ENCODE measurements at regions not wholly inside any gene's neighbourhood (a gene's known extent, or its start where the extent isn't known, plus 50 kb on each side); places are given as distances from the start of the nearest gene placed in this dataset.
"Not testable (repeated sequence)": the region's sequence is repeated elsewhere in the genome, so short reads cannot be mapped to it uniquely, and the experiment has no call there.

DNA sequence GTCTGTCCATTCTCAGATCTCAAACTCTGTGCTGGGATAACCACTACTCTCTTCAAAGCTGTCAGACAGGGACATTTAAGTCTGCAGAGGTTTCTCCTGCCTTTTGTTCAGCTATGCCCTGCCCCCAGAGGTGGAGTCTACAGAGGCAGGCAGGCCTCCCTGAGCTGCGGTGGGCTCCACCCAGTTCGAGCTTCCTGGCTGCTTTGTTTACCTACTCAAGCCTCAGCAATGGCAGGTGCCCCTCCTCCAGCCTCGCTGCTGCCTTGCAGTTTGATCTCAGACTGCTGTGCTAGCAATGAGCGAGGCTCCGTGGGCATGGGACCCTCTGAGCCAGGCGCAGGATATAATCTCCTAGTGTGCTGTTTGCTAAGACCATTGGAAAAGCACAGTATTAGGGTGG, 53.1 kb upstream of the HUNK start:
- H3K27ac Mint-ChIP-seq, H3K36me3 Mint-ChIP-seq, H3K4me3 Mint-ChIP-seq, H3K9me3 Mint-ChIP-seq, H3K4me1 Mint-ChIP-seq: not testable (repeated sequence)
- H3K27me3 Mint-ChIP-seq: peaks cover 12% of the 10 kb centered on the region

- not testable (repeated sequence) for H3K4me1 Mint-ChIP-seq, H3K9me3 Mint-ChIP-seq, H3K27ac Mint-ChIP-seq, H3K4me3 Mint-ChIP-seq, H3K27me3 Mint-ChIP-seq, H3K36me3 Mint-ChIP-seq
Measured at GRCh38 chr21:31814356-31814755, 58.5 kb upstream of the HUNK start.

DNA sequence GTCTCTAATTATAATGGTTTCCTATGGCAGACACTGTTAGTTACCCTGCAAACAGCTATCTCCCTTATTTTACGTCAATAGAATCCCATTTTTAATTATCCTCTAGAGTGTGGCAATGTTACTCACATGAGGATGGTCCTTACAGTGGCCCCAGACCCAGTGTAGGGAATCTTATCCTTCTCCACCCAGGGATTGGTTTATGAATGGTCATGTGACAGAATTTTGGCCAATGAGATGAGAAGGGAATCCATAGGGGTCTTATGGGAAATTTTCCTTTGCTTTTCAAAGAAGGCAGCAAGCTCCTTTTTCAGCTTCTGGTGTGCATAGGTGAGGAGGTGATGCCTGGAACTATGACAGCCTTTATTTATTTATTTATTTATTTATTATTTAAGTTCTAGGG, 59.0 kb upstream of the HUNK start:
- Mint-ChIP-seq H3K36me3 (no peaks in the 10 kb centered on the region), H3K27ac (no peak overlapping the region), H3K4me1 (no peaks in the 10 kb centered on the region), H3K27me3 (peaks cover 4% of the 10 kb centered on the region), H3K4me3 (no peak overlapping the region), H3K9me3 (no peaks in the 10 kb centered on the region)

GRCh38 chr21:31804008-31804394, 68.8 kb upstream of the HUNK start:
- Mint-ChIP-seq H3K9me3 (no peaks in the 10 kb centered on the region), H3K27ac (no peak overlapping the region), H3K27me3 (peaks cover 3% of the 10 kb centered on the region), H3K36me3 (no peaks in the 10 kb centered on the region), H3K4me1 (no peaks in the 10 kb centered on the region), H3K4me3 (no peak overlapping the region)

GRCh38 chr21:31803039-31804007, 69.5 kb upstream of the HUNK start:
- Mint-ChIP-seq H3K4me3 (no peak overlapping the region), H3K9me3 (no peaks in the 10 kb centered on the region), H3K4me1 (no peaks in the 10 kb centered on the region), H3K27me3 (peaks cover 3% of the 10 kb centered on the region), H3K36me3 (no peaks in the 10 kb centered on the region), H3K27ac (no peak overlapping the region)

- Mint-ChIP-seq H3K4me3 (no peak overlapping the region), H3K27ac (no peak overlapping the region), H3K36me3 (no peaks in the 10 kb centered on the region), H3K4me1 (no peaks in the 10 kb centered on the region), H3K9me3 (no peaks in the 10 kb centered on the region), H3K27me3 (peaks cover 3% of the 10 kb centered on the region)
Measured at GRCh38 chr21:31802331-31802730, 70.4 kb upstream of the SCAF4 start.

DNA sequence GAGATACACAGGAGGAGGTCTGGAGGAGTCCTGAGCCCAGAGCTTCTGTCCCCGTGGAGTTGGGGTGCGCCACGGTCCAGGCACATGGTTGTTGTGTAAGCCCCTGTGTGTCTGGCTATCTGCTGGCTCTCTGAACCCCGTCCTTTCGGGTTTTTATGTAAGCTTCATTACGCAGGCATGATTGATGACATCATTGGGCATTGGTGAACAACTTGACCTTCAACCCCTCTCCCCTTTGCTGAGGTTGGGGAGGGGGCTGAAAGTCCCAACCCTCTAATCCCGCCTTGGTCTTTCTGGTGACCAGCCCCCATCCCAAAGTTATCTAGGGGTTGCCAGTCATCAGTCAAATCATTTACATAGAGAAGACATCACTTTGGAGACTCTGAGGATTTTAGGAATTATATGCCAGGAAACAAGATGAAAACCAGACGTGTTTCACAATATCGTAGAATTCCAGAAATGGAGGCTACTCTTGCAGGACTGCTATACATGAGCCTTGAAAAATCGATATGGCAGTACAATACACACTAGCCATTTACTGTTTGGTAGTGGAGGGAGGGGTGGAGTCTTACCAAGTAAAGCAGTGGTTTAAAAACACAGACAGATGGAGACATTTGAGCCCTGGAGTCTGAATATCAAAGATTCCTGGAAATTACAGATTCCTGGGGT, 69.8 kb upstream of the SCAF4 start:
- H3K4me1 Mint-ChIP-seq: no peaks in the 10 kb centered on the region
- H3K9me3 Mint-ChIP-seq: no peaks in the 10 kb centered on the region
- H3K27me3 Mint-ChIP-seq: peaks cover 3% of the 10 kb centered on the region
- no peak overlapping the region for H3K27ac Mint-ChIP-seq
- no peak overlapping the region for H3K4me3 Mint-ChIP-seq
- H3K36me3 Mint-ChIP-seq: no peaks in the 10 kb centered on the region

DNA sequence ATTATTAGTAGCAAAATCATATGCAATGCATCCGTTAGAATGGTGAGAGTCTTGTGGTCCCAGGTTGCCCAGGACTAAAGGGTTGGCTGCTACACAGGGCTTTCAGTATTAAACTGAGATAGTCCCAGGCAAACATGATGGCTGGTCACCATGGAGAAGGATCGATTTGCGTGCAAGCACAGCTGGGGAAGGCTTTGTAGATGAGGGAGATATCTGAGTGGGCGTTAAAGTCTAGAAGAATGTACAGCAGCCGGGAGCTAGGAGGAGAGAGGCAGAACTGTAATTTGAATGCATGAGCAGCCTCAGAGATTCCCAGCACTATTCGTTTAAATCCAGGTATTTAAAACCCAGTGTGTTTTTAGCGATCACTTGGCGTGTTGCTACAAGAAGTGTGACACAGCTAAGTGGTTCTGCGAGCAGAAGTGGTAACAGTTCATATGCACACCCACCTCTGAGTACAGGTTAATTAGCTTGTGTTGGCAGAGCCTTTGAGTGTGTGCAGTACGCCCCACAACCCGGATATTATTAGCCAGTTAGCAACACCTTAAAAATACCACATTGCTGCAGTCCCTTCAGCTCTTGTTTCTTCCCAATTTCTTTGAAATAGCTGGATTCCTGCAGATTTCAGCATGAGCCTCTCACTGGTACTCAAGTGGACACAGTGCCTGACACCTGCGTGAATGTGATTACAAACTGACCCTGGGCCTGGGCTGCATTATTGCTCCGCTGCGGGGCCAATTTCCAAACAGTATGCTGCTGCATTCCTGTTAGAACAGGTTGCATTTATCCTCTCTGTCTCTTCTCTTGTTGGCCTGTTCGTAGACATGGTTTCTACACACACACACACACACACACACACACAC, 67.2 kb upstream of the SCAF4 start:
- Mint-ChIP-seq H3K9me3 (no peaks in the 10 kb centered on the region), H3K27me3 (peaks cover 3% of the 10 kb centered on the region), H3K4me1 (no peaks in the 10 kb centered on the region), H3K36me3 (no peaks in the 10 kb centered on the region), H3K4me3 (no peak overlapping the region), H3K27ac (no peak overlapping the region)

DNA sequence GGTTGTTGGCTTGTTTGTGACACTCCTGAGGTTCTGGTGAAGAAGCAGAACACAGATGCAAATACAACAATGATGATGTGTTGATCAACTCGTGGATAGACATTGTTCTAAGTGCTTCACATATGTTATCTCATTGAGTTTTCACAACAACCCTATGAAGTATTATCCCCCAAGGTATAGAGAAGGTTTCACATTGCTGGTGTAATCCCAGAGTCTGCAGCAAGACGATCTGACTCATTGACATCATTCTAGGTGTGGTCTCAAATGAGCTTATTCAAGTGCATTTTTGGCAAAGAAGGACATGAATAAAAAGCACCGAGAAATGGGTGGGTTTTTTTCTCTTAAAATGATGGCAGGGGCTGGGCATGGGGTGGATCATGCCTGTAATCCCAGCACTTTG, 64.1 kb upstream of the SCAF4 start:
- H3K27me3 Mint-ChIP-seq: peaks cover 3% of the 10 kb centered on the region
- no peaks in the 10 kb centered on the region for H3K4me1 Mint-ChIP-seq
- H3K9me3 Mint-ChIP-seq: no peaks in the 10 kb centered on the region
- H3K36me3 Mint-ChIP-seq: no peaks in the 10 kb centered on the region
- H3K27ac Mint-ChIP-seq: no peak overlapping the region
- no peak overlapping the region for H3K4me3 Mint-ChIP-seq

- not testable (repeated sequence) for H3K27me3 Mint-ChIP-seq, H3K4me1 Mint-ChIP-seq, H3K36me3 Mint-ChIP-seq, H3K4me3 Mint-ChIP-seq, H3K9me3 Mint-ChIP-seq
- peak overlapping the region; percentile 43 for H3K27ac Mint-ChIP-seq
Measured at GRCh38 chr21:31790420-31790819, 58.5 kb upstream of the SCAF4 start.

DNA sequence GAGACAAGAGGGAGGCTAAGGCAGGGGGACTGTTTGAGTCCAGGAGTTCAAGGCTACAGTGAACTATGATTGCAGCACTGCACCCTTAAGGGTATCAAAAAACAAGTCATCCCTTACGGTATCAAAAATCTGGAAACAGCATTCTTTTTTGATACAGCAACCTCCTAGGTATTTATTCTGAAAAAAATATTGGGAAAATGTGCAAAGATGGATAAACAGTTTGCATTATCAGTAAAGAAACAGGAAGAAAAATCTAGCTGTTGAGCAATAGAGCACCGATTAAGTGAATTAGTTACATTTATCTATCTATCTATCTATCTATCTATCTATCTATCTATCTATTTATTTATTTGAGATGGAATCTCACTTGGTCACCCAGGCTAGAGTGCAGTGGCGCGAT, 56.7 kb upstream of the SCAF4 start:
- no peak overlapping the region for H3K4me3 Mint-ChIP-seq
- no peaks in the 10 kb centered on the region for H3K27me3 Mint-ChIP-seq
- no peaks in the 10 kb centered on the region for H3K9me3 Mint-ChIP-seq
- peaks cover 4% of the 10 kb centered on the region for H3K4me1 Mint-ChIP-seq
- H3K36me3 Mint-ChIP-seq: no peaks in the 10 kb centered on the region
- no peak overlapping the region for H3K27ac Mint-ChIP-seq

GRCh38 chr21:31787691-31788090, 55.8 kb upstream of the SCAF4 start:
- not testable (repeated sequence) for H3K4me3 Mint-ChIP-seq, H3K27me3 Mint-ChIP-seq, H3K4me1 Mint-ChIP-seq, H3K36me3 Mint-ChIP-seq, H3K27ac Mint-ChIP-seq, H3K9me3 Mint-ChIP-seq

DNA sequence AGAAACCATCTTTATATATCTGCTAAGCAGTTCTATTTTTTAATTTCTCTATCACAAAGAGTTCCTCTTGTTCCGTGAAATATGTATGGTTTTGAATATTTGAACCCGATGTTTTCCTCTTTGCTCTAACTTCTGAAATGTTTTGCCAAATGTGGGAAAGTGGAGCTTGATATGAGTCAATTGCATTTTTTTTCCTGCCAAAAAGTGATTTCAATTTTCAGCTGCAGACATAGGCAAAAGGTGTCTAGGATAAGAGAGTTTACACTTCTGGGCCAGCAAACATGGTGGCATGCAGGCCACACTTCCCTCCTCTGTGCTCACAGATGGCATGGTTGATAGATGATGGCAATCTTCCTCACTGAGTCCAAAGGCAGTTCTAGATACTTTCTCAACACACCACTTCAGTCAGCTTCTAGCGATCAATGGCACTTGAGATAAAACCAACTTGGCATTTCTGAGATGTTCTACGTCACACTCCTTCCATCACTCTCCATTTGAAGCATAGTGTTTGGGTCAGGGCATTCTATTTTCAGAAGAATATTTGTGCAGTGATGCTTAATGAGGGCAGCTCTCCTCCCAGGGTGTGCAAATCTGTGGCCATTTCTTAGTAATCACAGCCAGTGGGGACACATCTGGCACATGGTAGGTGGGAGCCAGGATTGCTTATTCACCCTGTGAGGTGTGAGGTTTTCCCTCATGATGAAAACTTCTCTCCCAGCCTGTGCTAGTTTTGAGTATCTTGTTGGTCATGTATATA, 54.4 kb upstream of the SCAF4 start:
- Mint-ChIP-seq H3K4me3 (no peak overlapping the region), H3K9me3 (no peaks in the 10 kb centered on the region), H3K36me3 (no peaks in the 10 kb centered on the region), H3K27me3 (peaks cover 2% of the 10 kb centered on the region), H3K27ac (no peak overlapping the region), H3K4me1 (peaks cover 4% of the 10 kb centered on the region)

DNA sequence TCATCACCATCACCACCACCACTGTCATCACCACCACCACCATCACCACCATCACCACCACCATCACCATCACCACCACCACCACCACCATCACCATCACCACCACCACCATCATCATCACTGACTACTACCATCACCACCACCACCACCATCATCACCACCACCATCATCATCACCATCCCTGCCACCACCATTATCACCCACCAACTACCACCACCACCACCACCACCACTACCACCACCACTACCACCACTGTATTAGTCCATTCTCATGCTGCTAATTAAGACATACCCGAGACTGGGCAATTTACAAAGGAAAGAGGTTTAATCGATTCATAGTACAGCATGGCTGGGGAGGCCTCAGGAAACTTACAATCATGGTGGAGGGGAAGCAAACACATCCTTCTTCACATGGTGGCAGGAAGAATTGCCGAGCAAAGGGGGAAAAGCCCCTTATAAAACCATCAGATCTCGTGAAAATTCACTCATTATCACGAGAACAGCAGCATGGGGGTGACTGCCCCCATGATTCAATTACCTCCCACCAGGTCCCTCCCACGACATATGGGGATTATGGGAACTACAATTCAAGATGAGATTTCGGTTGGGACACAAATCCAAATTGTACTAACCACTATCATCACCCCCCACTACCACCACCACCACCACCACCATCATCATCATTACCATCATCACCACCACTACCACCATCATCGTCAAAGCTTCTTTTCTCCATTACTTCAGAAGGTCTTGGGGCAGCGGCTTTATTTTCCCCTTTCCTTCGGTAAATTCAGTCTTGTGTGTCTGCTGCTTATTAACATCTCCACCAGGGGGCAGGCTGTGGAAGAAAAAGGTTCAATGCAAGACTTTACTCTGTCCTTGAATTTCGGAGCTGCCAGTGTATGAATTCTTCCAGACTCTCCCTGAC, 53.6 kb upstream of the SCAF4 start:
- H3K4me3 Mint-ChIP-seq, H3K9me3 Mint-ChIP-seq, H3K27ac Mint-ChIP-seq, H3K4me1 Mint-ChIP-seq, H3K36me3 Mint-ChIP-seq, H3K27me3 Mint-ChIP-seq: not testable (repeated sequence)

Data from activated naive CD4-positive, alpha-beta T cell treated with anti-CD3 and anti-CD28 coated beads, Interleukin-2, amount 50 U/mL, for 24 hours (primary cell).